NB4 (cell line): ENCODE measurements at regions not wholly inside any gene's neighbourhood (a gene's known extent, or its start where the extent isn't known, plus 50 kb on each side); places are given as distances from the start of the nearest gene placed in this dataset.

Source experiments
- MAX ChIP-seq: IDR thresholded peaks from 2 replicates; pipeline ENCODE4 v1.6.1; 2011; ENCODE audit warnings: low read depth, low read length
- MYC ChIP-seq: IDR thresholded peaks from 2 replicates; pipeline ENCODE4 v1.6.1; 2011; ENCODE audit warnings: low read depth, low read length
- TF ChIP-seq, protein P1 (sequence below): IDR thresholded peaks from one replicate; pipeline ENCODE4 v1.5.1; 2012; ENCODE audit warnings: low read depth, low read length

- TF ChIP-seq, protein P1, sequence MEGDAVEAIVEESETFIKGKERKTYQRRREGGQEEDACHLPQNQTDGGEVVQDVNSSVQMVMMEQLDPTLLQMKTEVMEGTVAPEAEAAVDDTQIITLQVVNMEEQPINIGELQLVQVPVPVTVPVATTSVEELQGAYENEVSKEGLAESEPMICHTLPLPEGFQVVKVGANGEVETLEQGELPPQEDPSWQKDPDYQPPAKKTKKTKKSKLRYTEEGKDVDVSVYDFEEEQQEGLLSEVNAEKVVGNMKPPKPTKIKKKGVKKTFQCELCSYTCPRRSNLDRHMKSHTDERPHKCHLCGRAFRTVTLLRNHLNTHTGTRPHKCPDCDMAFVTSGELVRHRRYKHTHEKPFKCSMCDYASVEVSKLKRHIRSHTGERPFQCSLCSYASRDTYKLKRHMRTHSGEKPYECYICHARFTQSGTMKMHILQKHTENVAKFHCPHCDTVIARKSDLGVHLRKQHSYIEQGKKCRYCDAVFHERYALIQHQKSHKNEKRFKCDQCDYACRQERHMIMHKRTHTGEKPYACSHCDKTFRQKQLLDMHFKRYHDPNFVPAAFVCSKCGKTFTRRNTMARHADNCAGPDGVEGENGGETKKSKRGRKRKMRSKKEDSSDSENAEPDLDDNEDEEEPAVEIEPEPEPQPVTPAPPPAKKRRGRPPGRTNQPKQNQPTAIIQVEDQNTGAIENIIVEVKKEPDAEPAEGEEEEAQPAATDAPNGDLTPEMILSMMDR: no peak
- TF ChIP-seq MAX: no peak
- no peak for TF ChIP-seq MYC
These were observed 357.0 kb upstream of the TMEFF2 start for GRCh38 chr2:192551760-192552159.
